Smooth muscle cell of the brain vasculature (primary cell): ENCODE measurements at regions not wholly inside any gene's neighbourhood (a gene's known extent, or its start where the extent isn't known, plus 50 kb on each side); places are given as distances from the start of the nearest gene placed in this dataset.
A peak's percentile ranks its signal among the peaks of the same experiment; 100 is the strongest.
"Not testable (repeated sequence)": the region's sequence is repeated elsewhere in the genome, so short reads cannot be mapped to it uniquely, and the experiment has no call there.

ENCODE experiments used
- DNase-seq: peaks from one replicate; pipeline ENCODE4 v3.0.0-alpha.2; 2012; ENCODE audit warnings: low read depth, low spot score

DNA sequence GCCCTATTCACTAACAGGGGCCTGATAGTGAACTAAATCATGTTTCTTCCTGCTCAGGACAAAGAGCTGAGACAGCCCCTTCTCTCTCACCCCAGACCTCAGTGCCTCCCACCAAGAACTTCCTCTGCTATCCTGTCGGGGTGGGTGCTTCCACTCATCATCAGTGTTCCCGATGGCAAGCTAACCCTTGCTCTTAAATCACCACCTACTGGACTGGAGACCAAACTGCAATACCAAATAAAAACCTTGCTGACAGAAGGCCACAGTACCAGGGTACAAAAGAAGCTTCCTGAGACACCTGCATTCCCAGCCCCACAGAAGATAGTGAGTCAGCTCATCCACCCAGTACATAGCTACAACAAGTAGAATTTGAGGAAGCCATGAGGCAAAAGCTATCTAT is 799.5 kb downstream of the LTN1 start:
- DNase-seq = no peak

DNA sequence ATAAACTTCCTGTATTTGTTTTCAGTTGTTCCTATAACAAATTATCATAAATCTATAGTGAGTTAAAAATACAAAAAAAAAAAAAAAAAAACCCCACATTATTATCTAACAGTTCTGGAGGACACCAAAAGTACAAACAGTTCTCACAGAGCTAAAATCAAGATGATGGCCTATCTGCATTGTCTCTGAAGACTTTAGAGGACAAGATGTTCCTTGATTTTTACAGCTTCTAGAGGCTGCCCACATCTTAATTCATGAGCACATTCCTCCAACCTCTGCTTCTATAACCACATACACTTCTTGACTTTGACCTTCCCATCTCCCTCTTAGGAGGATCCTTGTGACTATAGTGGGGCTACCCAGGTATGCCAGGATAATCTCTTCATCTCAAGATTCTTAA is 806.1 kb downstream of the LTN1 start:
- no peak for DNase-seq

DNA sequence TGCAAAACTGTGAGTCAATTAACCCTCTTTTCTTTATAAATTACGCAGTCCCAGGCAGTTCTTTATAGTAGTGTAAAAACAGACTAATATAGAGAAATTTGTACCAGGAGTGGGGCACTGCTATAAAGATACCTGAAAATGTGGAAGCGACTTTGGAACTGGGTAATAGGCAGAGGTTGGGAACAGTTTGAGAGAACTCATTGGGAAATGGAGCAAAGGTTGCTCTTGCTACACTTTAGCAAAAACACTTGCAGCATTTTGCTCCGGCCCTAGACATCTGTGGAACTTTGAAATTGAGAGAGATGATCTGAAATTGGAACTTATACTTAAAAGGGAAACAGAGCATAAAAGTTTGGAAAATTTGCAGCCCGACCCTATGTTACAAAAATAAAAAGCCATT is 810.9 kb downstream of the LTN1 start:
- DNase-seq = no peak

DNA sequence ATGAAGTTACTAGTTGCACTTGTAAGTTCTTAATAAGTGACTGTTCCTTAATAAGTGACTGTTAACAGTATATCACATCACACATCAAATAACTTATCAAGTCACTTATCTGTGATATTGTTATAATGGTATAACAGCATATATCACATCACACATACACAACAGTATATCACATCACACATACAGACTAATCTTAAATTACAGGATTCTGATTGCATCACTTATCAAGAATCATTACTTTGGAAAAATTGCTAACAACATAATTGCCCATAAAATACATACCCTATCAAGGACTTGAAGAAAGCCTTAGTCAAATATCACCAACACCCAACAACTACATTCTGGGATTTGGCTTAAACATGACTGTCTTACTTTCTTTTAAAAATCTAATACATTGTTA is 813.5 kb downstream of the LTN1 start:
- no peak for DNase-seq

DNA sequence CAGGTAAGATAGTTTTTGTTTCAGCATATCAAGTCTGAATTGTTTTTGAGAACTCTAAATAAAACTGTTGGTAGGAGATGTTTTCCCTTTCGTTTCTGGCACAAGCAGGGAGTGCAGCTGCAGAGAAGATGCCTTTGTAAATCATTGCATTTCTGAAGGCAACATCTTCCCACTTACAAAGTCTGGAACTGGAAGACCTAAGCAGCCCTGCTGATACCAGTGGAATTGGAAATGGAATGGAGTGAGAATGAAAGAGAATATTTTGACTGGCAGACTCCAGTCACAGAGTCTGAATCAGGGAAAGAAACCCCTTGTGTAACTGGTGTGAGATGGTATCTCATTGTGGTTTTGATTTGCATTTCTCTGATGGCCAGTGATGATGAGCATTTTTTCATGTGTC is 815.6 kb downstream of the LTN1 start:
- no peak for DNase-seq

DNA sequence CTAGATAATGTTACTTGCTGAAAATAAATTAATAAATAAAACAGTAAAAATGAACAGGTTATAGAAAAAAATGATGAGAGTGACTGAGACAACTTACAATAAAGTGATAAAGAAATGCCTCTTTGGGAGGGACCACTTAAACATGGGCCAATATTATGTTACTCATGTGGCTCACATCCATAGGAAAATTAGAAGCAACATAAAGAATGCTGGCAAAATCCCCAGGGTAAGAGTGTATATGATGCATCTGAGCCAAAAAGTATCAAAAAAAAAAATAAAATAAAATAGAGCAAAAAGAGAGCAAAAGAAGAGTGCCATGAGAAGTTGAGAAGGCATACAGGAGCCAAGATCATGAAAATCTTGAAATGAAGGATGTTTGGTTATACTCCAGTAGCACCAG is 818.0 kb downstream of the LTN1 start:
- no peak for DNase-seq

DNA sequence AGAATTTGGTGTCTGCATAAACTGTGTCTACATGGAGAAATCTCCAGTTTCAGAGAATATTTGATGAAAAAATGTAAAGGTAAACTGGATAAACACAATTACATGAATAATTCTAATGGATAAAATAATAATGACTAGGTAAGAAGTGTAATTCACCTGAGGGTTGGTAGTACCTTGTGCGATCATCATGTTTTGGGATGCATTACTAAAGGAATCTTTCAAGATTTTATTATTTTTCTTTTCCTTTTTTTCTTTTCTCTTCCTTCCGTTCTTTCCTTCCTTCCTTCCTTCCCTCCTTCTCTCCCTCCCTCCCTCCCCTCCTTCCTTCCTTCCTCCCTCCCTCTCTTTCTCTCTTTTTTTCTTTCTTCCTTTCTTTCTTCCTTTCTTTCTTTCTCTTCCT is 818.7 kb downstream of the LTN1 start:
- DNase-seq = no peak

DNA sequence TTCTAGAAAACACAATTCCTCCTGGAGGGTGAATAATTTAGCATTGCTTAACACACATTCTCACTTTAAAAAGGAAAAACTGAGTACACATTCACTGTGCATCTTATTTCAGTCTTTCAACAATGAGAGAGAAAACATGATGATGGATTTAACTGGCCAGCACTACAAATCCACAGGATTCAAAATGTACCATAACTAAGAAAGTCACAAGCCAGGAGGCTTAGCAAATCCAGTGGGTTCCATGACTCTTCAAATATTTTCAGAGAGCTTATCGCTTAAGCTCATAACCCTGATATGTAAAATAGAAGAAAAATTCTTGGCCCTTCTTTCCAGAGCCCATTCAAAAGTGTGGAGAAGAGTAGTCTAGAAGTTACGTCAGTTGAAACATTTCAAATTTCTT is 820.3 kb downstream of the LTN1 start:
- no peak for DNase-seq

DNA sequence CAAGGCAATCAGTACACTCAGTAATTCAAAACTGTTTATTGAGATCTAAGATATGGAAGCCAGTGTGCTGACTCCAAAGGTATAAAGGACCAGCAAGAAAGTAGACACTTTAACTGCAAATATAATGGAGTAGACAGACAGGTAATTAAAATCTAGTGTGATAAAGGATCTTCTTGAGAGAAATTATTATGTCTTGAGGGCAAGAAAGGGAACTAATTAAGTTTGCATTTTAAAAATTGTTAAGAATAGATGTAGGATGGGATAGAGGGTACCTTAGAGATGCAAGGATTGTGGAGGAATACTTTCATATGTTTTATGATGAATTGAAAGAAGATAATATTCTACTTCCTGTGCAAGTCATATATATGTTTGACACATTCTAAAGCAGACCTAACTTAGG is 825.3 kb downstream of the LTN1 start:
- no peak for DNase-seq

DNA sequence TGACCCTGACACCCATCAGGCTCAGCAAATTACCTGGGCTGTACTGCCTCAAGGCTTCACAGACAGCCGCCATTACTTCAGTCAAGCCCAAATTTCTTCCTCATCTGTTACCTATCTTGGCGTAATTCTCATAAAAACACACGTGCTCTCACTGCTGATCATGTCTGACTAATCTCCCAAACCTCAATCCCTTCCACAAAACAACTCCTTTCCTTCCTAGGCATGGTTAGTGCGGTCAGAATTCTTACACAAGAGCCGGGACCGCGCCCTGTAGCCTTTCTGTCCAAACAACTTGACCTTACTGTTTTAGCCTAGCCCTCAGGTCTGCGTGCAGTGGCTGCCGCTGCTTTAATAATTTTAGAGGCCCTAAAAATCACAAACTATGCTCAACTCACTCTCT is 828.2 kb downstream of the LTN1 start:
- DNase-seq = not testable (repeated sequence)

DNA sequence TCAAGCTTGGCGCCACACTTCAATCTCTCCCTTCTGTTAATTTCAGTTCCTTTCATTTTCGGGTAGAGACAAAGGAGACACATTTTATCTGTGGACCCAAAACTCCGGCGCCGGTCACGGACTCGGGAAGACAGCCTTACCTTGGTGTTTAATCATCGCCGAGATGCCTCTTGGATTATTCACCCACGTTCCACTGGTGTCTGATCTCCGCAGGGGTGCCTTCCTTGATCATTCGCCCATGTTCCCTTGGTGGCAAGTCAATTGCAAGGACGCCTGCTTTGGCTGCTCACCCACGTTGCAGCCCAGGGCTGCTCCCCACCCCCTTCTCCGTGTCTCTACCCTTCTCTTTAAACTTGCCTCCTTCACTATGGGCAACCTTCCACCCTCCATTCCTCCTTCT is 830.6 kb downstream of the LTN1 start:
- not testable (repeated sequence) for DNase-seq

DNA sequence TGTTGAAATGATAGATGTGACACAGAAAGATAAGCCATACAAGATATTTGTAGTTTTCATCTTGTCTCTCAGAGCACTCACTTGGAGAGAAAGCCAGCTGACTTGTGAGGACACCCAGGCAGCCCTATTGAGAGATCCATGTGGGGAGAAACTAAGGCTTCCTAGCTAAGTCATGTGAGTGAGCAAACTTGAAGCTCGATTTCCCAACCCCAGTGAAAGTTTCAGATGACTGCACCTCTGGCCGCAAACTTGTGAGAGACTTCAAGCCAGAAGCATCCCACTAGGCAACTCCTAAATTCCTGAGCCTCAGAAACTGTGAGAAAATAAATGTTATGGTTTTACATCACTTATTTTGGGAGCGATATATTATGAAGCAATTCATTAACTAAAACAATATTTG is 832.3 kb downstream of the LTN1 start:
- DNase-seq = no peak

DNA sequence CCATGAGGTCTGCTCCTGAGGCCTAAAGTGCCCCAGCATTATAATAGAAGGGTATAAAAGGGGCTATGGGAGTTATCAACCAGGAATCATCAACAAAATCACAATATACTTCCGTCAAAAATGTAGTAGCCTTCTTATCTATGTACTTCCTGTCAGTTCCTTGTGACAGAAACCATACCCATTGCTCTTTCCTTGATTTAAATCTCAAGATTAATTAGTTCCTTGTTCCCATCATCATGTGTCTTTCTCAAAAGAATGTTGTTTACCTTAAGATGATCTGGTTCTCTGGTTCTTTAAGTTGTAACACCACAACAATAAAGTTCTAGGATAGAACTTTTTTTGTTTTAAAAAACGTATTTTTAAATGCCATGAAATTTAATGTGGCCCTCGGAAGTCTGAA is 833.3 kb downstream of the LTN1 start:
- DNase-seq = no peak

DNA sequence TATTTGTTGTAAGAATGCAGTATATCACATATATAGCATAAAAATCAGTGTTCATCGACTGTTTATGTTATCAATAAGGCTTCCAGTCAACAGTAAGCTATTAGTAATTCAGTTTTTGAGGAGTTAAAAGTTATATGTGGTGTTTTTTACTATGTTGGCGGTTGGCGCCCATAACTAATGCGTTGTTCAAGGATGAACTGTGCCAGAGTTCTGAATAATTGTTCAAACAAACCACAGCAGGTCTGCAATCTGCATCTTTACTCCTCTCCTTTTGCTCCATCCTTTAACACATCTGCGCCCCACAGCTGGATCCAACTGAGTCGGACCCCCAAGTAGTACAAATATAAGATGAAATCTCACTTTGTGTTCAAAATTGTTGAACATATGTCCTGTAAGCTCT is 836.1 kb downstream of the LTN1 start:
- DNase-seq = no peak

DNA sequence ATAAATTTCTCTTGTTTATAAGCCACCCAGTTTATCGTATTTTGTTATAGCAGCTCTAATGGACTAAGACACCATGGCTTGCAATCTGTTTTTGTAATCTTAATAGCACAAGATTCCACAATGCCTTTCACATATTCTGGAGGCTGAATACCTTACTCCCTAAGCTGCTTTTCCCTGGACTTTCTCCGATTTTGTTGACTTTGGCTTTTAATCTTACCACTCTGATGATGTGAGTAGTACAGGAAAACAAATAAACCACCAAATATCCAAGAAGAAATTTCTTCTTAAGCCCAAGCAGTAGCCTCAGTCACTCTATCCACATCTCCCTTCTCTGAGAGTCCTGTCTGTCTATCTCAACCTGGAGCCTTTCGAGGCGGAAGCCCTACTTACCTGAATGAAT is 838.6 kb downstream of the LTN1 start:
- peak; percentile 23 for DNase-seq

DNA sequence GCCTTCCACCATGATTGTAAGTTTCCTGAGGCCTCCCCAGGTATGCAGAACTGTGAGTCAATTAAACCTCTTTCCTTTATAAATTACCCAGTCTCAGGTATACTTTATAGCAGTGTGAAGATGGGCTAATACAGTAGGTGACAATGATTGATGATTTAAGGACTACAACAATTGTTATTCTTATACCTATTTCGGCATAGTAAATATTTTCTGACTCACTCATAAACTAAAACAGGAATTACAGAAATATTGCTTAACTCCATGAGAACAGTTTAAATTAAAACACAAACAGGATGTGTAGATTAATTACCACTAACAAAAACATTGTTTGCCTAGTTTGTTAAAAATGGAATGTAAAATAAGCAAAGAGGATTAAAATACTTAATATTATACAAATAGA is 839.9 kb downstream of the LTN1 start:
- no peak for DNase-seq

DNA sequence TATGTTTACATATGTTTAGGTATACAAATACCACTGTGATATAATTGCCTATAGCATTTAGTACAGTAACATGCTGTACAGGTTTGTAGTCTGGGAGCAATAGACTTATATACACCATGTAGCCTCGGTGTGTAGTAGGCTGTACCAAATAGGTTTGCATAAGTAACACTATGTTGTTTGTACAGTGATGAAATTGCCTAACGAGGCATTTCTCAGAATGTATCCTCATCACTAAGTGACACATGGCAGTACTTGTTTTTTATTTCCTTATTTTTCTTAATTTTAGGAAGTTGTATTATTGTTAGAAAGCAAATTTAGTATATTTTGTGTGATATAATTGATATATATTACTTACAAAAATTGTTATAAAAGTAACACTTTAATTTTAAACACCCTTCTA is 840.9 kb downstream of the LTN1 start:
- no peak for DNase-seq

DNA sequence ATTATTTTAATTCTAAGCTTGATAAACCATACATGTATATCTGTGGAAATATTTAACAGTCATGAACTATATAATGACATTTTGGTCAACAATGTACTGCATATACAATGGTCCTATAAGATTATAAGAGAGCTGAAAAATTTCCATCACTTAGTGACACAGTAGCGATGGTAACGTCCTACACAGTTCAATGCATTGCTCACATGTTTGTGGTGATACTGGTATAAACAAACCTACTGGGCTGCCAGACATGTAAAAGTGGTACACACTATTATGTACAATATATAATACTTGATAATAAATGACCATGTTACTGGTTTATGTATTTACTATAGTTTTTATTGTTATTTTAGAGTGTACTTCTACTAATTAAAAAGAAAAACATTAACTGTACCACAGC is 841.9 kb downstream of the LTN1 start:
- DNase-seq = no peak

DNA sequence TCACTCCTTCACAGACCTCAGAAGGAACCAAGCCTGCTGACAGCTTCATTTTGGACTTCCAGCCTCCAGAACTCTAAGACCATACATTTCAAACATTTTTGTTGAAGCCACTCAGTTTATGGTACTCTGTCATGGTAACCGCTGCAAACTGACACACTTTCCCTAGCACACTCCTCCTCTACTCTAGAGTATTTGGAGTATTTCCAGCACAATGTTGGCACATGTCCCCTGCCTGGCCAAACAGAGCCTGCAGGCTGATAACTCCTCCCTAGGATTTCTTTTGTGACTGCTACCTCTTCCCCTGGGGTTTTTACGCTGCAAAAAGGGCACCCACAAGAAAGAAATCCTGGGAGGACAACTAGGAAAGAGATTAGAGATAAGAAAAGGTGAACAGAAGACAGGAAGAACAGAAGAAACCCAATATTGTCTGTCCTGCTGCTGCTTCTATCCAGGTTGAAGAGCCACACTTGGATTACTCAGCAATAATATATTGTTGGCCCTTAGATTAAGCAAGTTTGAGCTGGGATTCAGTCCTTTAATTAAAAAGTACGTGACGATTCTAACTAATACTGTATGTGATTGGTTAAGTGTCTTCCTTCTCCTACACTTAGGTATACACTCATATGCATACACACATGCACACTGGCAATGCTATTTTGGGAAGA is 844.1 kb downstream of the LTN1 start:
- DNase-seq = no peak

DNA sequence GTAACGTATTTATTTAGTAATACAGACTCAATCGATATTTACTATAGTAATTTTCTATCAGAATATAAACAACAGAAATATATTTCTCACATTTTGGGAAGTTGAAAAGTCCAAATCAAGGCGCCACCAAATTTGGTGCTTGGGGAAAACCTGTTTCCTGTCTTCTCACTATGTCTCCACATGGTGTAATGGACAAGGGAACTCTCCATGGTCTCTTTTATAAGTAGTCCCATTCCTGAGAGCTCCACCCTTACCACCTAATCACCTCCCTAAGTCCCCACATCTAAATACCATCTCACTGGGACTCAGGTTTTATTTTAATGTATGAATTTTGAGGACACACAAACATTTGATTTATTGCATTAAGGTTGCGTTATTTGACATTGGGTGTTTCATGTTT is 848.0 kb downstream of the LTN1 start:
- no peak for DNase-seq

DNA sequence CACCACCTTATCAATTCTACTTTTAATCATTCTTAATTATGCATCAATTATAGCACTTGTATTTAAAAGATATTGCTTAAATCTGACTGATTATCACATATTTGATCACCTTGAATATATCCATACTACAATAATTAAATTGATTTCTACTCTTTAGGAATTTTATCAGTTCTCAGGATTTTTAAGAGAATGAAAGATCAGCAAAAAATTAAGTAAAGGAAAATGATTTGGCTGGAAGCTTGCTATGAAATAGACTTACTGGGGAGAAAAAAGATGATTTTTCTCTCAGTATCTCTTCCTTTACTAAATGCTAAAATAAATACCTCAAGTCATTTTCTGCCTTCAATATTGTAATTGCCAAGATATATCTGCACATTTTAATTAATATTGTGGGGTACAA is 848.6 kb downstream of the LTN1 start:
- no peak for DNase-seq

DNA sequence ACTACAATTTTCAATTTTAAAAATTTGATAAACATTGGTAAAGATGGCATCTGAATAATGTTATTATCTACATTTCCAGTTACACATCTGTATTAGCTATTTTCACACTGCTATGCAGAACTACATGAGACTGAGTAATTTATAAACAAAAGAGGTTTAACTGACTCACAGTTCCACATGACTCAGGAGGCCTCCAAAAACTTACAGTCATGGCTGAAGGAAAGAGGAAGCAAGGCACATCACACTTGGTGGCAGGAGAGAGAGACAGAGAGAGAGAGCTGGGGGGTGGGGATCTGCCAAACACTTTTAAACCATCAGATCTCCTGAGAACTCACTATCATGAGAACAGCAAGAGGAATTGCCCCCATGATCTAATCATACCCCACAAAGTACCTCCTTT is 850.0 kb downstream of the LTN1 start:
- no peak for DNase-seq

DNA sequence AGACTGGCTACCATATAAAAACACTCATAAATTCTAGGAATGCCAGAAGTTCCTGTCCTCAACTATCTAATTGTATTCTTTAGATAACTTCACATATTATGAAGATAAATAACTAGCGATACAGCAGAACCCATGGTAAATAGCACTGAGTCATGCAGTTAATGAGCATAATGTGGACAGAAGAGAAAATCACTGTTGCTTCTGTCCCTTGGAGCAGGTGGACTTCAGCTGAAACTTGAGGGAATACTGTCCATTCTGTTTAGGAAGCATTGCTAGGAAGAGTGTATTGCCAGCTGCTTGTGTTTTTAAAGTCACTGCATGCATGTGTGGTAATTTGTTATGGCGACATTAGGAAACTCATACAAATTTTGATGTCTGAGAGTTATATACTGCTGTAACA is 854.4 kb downstream of the LTN1 start:
- DNase-seq = no peak

DNA sequence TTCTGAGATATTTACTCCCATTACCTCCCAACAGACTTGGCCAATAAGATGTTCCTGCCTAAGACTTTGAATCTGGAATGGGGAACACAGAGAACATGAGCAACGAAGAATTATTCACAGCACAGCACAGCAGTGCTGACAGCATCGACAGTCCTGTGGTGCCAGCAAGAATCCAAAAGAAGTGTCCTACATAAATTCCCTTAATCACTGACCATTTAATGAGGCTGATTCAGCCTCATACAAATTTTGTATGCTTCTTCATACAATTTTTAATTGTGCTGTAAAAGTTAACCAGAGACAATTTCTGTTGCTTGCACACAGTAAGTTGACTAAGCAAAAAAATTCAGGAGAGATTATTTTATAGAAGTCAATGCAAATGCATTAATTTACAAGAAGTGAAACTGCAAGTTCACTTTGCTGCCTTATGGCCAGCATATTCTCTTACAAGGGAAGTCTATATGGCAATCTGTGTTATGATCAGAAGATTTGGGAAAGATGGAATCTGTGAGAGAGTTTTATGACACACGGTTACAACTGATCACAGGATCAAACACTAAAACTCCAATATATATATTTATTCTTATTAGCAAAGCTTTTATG is 855.9 kb downstream of the LTN1 start:
- DNase-seq = no peak
